Thoracic aorta (tissue), 2 donors: ENCODE measurements at regions not wholly inside any gene's neighbourhood (a gene's known extent, or its start where the extent isn't known, plus 50 kb on each side); places are given as distances from the start of the nearest gene placed in this dataset.

ENCODE experiments used
- ATAC-seq: fragments of 150-250 bp; one replicate; pipeline ENCODE4 v1.8.0; 2017; ENCODE audit warnings: low read depth; ENCODE audit not compliant: insufficient number of reproducible peaks, low FRiP score
- DNase-seq: peaks from one replicate; pipeline ENCODE4 v3.0.0-alpha.2; 2020; ENCODE audit warnings: low spot score
- H3K27ac ChIP-seq, 2 donors: fragments of 200-600 bp; sonication (generic); 1 replicate in 1 of 2; 2 replicates in 1 of 2; pipeline ENCODE4 v1.5.1; 2016; ENCODE audit warnings: mild to moderate bottlenecking in 2 of 2, moderate library complexity in 2 of 2
- H3K27me3 ChIP-seq: fragments of 200-600 bp; sonication (generic); replicated peaks from 2 replicates; pipeline ENCODE4 v1.6.0; 2016; ENCODE audit warnings: mild to moderate bottlenecking; ENCODE audit not compliant: insufficient read depth
- H3K36me3 ChIP-seq: fragments of 200-600 bp; sonication (generic); one replicate; pipeline ENCODE4 v1.5.1; 2016
- H3K4me1 ChIP-seq, 2 donors: fragments of 200-600 bp; sonication (generic); 1 replicate in 1 of 2; 2 replicates in 1 of 2; pipeline versions ENCODE4 v1.5.1 to v1.6.0; 2016; ENCODE audit warnings: low read depth in 2 of 2, mild to moderate bottlenecking in 1 of 2; ENCODE audit not compliant: control insufficient read depth in 1 of 2
- H3K4me3 ChIP-seq: fragments of 200-600 bp; sonication (generic); 2 replicates; pipeline ENCODE4 v1.5.1; 2016; ENCODE audit warnings: mild to moderate bottlenecking
- H3K9me3 ChIP-seq: fragments of 200-600 bp; sonication (generic); 2 replicates; pipeline ENCODE4 v1.5.1; 2016
- TF ChIP-seq, protein P1 (sequence below): fragments of 200-600 bp; sonication (generic); IDR thresholded peaks from one replicate; pipeline ENCODE4 v1.5.1; 2019; ENCODE audit warnings: antibody characterized with exemption

DNA sequence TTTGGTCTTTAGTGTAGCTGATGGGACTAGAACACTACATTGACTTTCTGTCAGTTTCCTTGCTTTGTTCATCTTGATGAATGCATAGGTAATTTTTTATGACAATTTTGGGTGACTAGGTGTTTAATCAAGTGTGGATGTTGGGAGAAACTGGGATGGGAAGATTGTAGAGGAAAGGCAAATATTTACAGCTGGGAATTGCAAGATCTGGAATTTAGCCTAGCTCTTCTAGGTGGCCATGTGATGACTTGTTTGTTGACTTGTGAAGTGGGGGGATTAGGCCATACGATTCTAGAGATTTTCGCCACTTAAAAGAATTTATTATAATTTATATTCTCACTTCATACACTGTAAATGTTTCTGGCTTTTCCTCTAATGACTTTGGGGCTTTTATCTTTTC, 480.3 kb upstream of the GOT2 start:
- H3K36me3 ChIP-seq: no peaks in the 10 kb centered on the region

DNA sequence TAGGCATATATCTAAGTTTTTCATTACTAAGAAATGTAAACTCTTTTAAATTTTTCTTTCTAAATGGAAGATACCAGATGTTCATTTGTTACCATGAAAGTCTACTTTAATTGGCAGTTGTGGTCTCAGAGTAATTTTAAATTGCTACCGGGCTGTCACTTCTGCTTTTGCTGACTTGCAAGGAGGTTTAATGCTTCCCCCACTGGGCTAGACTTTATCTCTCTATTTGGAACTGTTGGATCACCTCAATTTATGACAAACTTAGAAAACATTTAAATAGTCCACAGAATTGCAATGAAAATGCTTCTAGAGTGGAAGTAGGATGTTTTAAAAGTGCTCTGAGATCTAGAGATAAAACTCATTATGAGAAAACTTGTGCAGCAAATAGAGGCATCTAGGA, 479.8 kb upstream of the GOT2 start:
- ATAC-seq: no peak
- TF ChIP-seq, protein P1, sequence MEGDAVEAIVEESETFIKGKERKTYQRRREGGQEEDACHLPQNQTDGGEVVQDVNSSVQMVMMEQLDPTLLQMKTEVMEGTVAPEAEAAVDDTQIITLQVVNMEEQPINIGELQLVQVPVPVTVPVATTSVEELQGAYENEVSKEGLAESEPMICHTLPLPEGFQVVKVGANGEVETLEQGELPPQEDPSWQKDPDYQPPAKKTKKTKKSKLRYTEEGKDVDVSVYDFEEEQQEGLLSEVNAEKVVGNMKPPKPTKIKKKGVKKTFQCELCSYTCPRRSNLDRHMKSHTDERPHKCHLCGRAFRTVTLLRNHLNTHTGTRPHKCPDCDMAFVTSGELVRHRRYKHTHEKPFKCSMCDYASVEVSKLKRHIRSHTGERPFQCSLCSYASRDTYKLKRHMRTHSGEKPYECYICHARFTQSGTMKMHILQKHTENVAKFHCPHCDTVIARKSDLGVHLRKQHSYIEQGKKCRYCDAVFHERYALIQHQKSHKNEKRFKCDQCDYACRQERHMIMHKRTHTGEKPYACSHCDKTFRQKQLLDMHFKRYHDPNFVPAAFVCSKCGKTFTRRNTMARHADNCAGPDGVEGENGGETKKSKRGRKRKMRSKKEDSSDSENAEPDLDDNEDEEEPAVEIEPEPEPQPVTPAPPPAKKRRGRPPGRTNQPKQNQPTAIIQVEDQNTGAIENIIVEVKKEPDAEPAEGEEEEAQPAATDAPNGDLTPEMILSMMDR: no peak

More for the DNA sequence above, 480.3 kb upstream of the GOT2 start:
- DNase-seq: no peak
- TF ChIP-seq, protein P1: no peak
- H3K27ac ChIP-seq: no peak overlapping the region
- no peak overlapping the region for H3K4me3 ChIP-seq
- peaks cover 4 to 19% of the 10 kb centered on the region in 2 donors for H3K4me1 ChIP-seq
- ATAC-seq: no peak
- no peaks in the 10 kb centered on the region for H3K9me3 ChIP-seq
- H3K27me3 ChIP-seq: no peaks in the 10 kb centered on the region

DNA sequence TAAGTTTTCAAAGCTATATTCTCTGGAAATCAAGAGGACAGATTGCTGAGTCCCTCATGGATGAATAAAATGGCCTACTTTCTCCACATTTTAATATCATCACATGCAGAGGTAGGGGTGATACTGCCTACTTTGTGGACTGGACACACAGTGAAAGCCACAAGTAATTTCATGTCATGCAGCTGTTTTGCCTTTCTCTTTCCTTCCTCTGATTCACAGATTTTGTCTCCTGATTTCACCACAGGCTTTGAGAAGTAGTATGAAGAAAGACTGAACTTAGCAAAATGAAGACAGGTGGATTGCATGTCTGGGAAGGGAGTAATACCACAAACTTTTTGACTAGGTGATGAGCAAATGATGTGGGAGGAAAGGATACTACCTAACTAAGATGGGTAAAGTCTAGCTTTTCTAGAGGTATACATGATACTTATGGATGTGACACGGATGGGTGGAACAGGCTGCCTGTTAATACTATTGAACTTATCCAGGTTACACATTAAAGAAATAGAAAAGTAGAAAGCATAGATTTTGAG, 478.4 kb upstream of the GOT2 start:
- H3K9me3 ChIP-seq: no peaks in the 10 kb centered on the region
- TF ChIP-seq, protein P1: no peak
- H3K27ac ChIP-seq: no peak overlapping the region
- no peaks in the 10 kb centered on the region for H3K36me3 ChIP-seq
- ATAC-seq (no peak), DNase-seq (no peak)
- H3K4me1 ChIP-seq: peaks cover 4 to 19% of the 10 kb centered on the region in 2 donors
- no peak overlapping the region for H3K4me3 ChIP-seq
- H3K27me3 ChIP-seq: no peaks in the 10 kb centered on the region

More for the DNA sequence above, 479.8 kb upstream of the GOT2 start:
- Histone ChIP-seq H3K4me3 (no peak overlapping the region), H3K36me3 (no peaks in the 10 kb centered on the region), H3K27ac (no peak overlapping the region), H3K9me3 (no peaks in the 10 kb centered on the region), H3K4me1 (peaks cover 4 to 19% of the 10 kb centered on the region in 2 donors), H3K27me3 (no peaks in the 10 kb centered on the region)
- no peak for DNase-seq

DNA sequence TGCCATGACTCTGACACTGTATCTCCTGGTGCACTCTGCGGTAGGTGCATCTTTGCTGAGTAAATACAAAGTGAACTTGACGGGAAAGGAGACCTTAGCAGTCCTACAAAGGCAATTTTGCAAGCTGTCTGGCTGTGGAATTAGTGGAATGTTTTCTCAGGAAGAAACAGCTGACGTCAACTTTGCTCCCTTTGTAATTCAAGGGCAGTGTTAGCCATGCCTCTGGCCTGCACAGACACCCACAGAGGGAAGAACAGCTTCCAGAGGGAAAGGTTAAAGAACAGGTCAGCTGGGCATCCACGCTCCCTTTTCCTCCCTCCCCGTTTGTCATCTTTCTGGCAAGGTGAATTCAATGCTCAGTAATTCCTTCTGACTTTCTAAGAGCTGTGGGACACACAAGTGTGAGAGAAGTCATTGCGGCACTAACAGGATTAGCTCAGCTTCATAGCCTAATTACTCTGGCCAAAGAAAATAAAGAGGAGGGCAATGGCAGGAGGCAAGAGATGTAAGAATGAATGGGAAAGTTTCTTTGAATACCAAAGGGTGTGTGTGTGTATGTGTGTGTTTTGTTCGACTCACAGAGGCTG, 476.9 kb upstream of the GOT2 start:
- Histone ChIP-seq H3K9me3 (no peaks in the 10 kb centered on the region), H3K27ac (peak overlapping the region in 1 of 2 donors; percentile 37), H3K4me3 (peak overlapping the region; percentile 9), H3K4me1 (peaks cover 4 to 19% of the 10 kb centered on the region in 2 donors), H3K36me3 (no peaks in the 10 kb centered on the region), H3K27me3 (no peaks in the 10 kb centered on the region)
- TF ChIP-seq, protein P1: no peak
- no peak for DNase-seq
- peak; percentile 19 for ATAC-seq

DNA sequence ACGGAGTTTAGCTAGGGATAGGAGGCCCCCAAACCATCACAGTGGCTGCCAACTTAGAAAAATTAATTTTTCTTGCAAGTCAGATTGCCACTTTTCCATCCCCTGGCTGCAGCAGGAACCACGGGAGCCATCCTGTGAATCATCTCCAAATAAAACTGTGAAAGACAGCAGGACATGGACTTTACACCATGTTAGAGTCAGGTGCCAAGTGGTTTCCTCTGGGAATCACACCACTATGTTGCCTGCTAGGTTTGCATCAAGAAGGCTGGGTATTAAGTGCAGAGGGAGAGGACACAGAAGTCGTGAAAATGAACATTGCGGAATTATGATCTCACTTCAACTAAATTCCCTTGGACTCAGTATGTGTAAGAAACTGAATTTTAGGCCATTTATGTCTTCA, 471.3 kb upstream of the GOT2 start:
- no peak for ATAC-seq
- DNase-seq: no peak
- no peaks in the 10 kb centered on the region for H3K9me3 ChIP-seq
- H3K27ac ChIP-seq: no peak overlapping the region
- TF ChIP-seq, protein P1: no peak
- H3K4me1 ChIP-seq: peaks cover 0 to 5% of the 10 kb centered on the region in 2 donors
- H3K27me3 ChIP-seq: no peaks in the 10 kb centered on the region
- H3K4me3 ChIP-seq: no peak overlapping the region
- H3K36me3 ChIP-seq: no peaks in the 10 kb centered on the region
